HCT116 (cell line): ENCODE measurements at regions not wholly inside any gene's neighbourhood (a gene's known extent, or its start where the extent isn't known, plus 50 kb on each side); places are given as distances from the start of the nearest gene placed in this dataset.

ENCODE experiments used
- CEBPB ChIP-seq: IDR thresholded peaks from 2 replicates; pipeline ENCODE4 v1.6.1; 2012; ENCODE audit warnings: low read depth
- EGR1 ChIP-seq: IDR thresholded peaks from 2 replicates; pipeline ENCODE4 v1.6.1; 2012; ENCODE audit warnings: low read depth
- ELF1 ChIP-seq: IDR thresholded peaks from 2 replicates; pipeline ENCODE4 v1.6.1; 2012; ENCODE audit warnings: low read depth, borderline replicate concordance
- EZH2 ChIP-seq: fragments of 200-600 bp; sonication (generic); IDR thresholded peaks from 2 replicates; pipeline ENCODE4 v1.6.1; 2017; ENCODE audit warnings: antibody characterized with exemption, mixed run types
- POLR2A ChIP-seq: IDR thresholded peaks from 2 replicates; pipeline ENCODE4 v1.7.0; 2011; ENCODE audit warnings: borderline replicate concordance; ENCODE audit not compliant: insufficient read depth, insufficient read length; ENCODE audit errors: extremely low read depth
- POLR2AphosphoS5 ChIP-seq: IDR thresholded peaks from 2 replicates; pipeline ENCODE4 v1.6.1; 2011; ENCODE audit warnings: mild to moderate bottlenecking, low read depth, low read length, moderate library complexity
- SP1 ChIP-seq: IDR thresholded peaks from 2 replicates; pipeline ENCODE4 v1.6.1; 2012; ENCODE audit warnings: low read depth
- TCF7L2 ChIP-seq: IDR thresholded peaks from 2 replicates; pipeline ENCODE4 v1.7.0; 2011; ENCODE audit warnings: borderline replicate concordance, inconsistent platforms; ENCODE audit not compliant: insufficient read depth, insufficient read length; ENCODE audit errors: extremely low read depth
- TF ChIP-seq, protein P1 (sequence below): IDR thresholded peaks from 2 replicates; pipeline ENCODE4 v1.6.1; 2011; ENCODE audit warnings: mild to moderate bottlenecking, low read length, moderate library complexity; ENCODE audit not compliant: insufficient replicate concordance; ENCODE audit errors: extremely low read depth
- TF ChIP-seq, protein P2 (sequence below), 3 experiments: fragments of 200-600 bp in 1 of 3; sonication (generic) in 1 of 3; IDR thresholded peaks in 2 of 3; conservative IDR thresholded peaks in 1 of 3; 2 replicates each; pipeline ENCODE4 v1.5.1; 2012 to 2017; ENCODE audit warnings: low read depth in 2 of 3, low read length in 2 of 3, antibody characterized with exemption in 1 of 3, borderline replicate concordance in 1 of 3, control low read depth in 1 of 3, mild to moderate bottlenecking in 1 of 3, mixed read lengths in 1 of 3, mixed run types in 1 of 3, moderate library complexity in 1 of 3; ENCODE audit not compliant: insufficient read depth in 1 of 3
- TF ChIP-seq, protein P3 (sequence below): IDR thresholded peaks from 2 replicates; pipeline ENCODE4 v1.6.1; 2012; ENCODE audit warnings: low read depth

DNA sequence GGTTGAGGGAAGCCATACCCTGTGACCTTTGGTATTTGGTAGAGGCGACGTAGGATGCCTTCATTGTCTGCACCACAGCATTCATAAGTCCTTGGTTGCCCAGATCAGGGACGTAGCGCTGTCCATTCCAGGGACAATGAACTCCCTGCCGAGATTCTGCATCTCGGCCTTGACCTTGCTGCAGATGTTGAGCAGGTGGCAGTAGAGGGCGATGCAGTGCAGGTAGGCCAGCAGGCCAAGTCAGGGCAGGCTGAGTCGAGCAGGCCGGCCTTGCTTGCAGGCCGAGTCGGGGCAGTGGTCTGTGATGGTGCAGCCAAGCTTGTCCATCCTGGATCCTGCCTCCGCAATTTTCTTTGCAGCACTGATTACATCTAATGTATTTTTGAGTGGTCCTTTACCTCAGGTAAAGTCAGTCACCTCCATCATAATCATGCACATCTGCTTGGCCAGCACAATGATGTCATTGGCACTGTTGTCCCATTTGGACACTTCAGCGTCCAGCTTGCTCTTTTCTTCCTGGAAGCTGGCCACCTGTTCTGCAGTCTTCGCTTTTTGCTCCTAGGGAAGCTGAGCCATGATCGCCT lies 93.4 kb upstream of the CCDC112 start:
- TF ChIP-seq POLR2AphosphoS5 (no peak), CEBPB (no peak), TCF7L2 (no peak), EZH2 (no peak), SP1 (no peak), ELF1 (no peak), EGR1 (no peak), POLR2A (no peak)
- TF ChIP-seq, protein P1, sequence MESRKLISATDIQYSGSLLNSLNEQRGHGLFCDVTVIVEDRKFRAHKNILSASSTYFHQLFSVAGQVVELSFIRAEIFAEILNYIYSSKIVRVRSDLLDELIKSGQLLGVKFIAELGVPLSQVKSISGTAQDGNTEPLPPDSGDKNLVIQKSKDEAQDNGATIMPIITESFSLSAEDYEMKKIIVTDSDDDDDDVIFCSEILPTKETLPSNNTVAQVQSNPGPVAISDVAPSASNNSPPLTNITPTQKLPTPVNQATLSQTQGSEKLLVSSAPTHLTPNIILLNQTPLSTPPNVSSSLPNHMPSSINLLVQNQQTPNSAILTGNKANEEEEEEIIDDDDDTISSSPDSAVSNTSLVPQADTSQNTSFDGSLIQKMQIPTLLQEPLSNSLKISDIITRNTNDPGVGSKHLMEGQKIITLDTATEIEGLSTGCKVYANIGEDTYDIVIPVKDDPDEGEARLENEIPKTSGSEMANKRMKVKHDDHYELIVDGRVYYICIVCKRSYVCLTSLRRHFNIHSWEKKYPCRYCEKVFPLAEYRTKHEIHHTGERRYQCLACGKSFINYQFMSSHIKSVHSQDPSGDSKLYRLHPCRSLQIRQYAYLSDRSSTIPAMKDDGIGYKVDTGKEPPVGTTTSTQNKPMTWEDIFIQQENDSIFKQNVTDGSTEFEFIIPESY = no peak
- TF ChIP-seq, protein P2, sequence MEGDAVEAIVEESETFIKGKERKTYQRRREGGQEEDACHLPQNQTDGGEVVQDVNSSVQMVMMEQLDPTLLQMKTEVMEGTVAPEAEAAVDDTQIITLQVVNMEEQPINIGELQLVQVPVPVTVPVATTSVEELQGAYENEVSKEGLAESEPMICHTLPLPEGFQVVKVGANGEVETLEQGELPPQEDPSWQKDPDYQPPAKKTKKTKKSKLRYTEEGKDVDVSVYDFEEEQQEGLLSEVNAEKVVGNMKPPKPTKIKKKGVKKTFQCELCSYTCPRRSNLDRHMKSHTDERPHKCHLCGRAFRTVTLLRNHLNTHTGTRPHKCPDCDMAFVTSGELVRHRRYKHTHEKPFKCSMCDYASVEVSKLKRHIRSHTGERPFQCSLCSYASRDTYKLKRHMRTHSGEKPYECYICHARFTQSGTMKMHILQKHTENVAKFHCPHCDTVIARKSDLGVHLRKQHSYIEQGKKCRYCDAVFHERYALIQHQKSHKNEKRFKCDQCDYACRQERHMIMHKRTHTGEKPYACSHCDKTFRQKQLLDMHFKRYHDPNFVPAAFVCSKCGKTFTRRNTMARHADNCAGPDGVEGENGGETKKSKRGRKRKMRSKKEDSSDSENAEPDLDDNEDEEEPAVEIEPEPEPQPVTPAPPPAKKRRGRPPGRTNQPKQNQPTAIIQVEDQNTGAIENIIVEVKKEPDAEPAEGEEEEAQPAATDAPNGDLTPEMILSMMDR (IDR thresholded peaks at IDR 0.05 in 2 of 3, conservative IDR thresholded peaks at IDR 0.05 in 1 of 3; ENCODE audit: borderline replicate concordance in 1 of 3, insufficient read depth in 1 of 3, low read depth in 2 of 3, low read length in 2 of 3) = peak; percentile 17 to 45 (median 43); a peak in 4 of 6 replicates
- TF ChIP-seq, protein P3, sequence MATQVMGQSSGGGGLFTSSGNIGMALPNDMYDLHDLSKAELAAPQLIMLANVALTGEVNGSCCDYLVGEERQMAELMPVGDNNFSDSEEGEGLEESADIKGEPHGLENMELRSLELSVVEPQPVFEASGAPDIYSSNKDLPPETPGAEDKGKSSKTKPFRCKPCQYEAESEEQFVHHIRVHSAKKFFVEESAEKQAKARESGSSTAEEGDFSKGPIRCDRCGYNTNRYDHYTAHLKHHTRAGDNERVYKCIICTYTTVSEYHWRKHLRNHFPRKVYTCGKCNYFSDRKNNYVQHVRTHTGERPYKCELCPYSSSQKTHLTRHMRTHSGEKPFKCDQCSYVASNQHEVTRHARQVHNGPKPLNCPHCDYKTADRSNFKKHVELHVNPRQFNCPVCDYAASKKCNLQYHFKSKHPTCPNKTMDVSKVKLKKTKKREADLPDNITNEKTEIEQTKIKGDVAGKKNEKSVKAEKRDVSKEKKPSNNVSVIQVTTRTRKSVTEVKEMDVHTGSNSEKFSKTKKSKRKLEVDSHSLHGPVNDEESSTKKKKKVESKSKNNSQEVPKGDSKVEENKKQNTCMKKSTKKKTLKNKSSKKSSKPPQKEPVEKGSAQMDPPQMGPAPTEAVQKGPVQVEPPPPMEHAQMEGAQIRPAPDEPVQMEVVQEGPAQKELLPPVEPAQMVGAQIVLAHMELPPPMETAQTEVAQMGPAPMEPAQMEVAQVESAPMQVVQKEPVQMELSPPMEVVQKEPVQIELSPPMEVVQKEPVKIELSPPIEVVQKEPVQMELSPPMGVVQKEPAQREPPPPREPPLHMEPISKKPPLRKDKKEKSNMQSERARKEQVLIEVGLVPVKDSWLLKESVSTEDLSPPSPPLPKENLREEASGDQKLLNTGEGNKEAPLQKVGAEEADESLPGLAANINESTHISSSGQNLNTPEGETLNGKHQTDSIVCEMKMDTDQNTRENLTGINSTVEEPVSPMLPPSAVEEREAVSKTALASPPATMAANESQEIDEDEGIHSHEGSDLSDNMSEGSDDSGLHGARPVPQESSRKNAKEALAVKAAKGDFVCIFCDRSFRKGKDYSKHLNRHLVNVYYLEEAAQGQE = no peak
